ENCODE measurements at regions not wholly inside any gene's neighbourhood (a gene's known extent, or its start where the extent isn't known, plus 50 kb on each side); places are given as distances from the start of the nearest gene placed in this dataset.
A peak's percentile ranks its signal among the peaks of the same experiment; 100 is the strongest.

DNA sequence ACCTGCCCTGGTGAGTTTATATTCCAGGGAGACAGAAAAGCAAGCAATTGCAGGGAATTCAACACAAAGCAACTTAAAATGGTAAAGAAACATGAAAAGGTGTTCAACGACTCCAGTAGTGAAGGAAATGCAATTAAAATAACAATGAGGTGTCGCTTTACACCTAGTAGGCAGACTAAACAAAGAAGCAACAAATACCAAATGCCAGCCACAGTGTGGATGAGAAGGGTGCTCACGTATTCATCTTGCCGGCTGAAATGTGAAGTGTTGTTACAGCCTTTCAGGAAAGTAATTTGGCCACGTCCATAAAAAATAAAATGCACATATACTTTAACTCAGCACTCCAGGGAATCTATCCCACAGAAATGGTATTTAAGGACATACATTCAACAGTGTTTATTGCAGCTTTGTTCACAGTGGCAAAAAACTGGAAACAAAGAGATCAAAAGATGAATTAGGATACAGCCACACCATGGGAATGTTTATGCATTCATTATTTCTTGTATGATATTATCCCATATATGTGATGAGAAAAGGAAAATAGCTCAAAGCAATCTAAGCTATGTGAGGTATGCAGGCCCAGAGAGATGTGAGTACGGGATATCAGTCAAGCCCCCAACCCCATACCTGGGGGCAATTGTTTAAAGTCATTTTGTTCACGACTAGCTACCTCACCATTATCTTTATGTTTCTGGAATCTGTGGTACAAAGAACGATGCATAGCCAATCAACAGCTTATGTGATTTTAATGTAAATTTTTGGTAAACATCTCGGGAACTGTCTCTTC, 266.0 kb upstream of the SOX4 start:
- Histone ChIP-seq H3K4me3 (ENCODE audit: insufficient read depth, low read depth, low read length) (no peak overlapping the region), H3K79me2 (ENCODE audit: insufficient read depth, low read length) (no peaks in the 10 kb centered on the region), H3K9ac (ENCODE audit: low read length) (no peak overlapping the region), H3K36me3 (ENCODE audit: insufficient read depth, low read length) (no peaks in the 10 kb centered on the region), H3K9me3 (ENCODE audit: insufficient read depth, low read depth, low read length) (no peaks in the 10 kb centered on the region), H3K27me3 (ENCODE audit: insufficient read depth, low read length) (no peaks in the 10 kb centered on the region), H4K20me1 (ENCODE audit: insufficient read depth, low read length) (no peaks in the 10 kb centered on the region), H2AFZ (ENCODE audit: low read depth, low read length) (no peak overlapping the region), H3K4me1 (ENCODE audit: insufficient read depth, low read length) (no peaks in the 10 kb centered on the region), H3K4me2 (ENCODE audit: low read length) (no peak overlapping the region), H3K27ac (ENCODE audit: low read depth, low read length) (no peak overlapping the region)
- Mint-ChIP-seq H3K9me3 (ENCODE audit: unreplicated experiment) (no peaks in the 10 kb centered on the region), H3K27me3 (ENCODE audit: low read depth, unreplicated experiment) (no peaks in the 10 kb centered on the region), H3K4me1 (ENCODE audit: low read depth, unreplicated experiment) (no peaks in the 10 kb centered on the region), H3K27ac (ENCODE audit: unreplicated experiment) (no peak overlapping the region), H3K36me3 (ENCODE audit: low read depth, unreplicated experiment) (no peaks in the 10 kb centered on the region), H3K4me3 (ENCODE audit: unreplicated experiment) (no peak overlapping the region)
- DNase-seq (ENCODE audit: low read depth) (no peak), FAIRE-seq (no peak)
- TF ChIP-seq EZH2 (IDR thresholded peaks at IDR 0.05; ENCODE audit: insufficient read depth, low read length) = no peak
- TF ChIP-seq, protein P1, sequence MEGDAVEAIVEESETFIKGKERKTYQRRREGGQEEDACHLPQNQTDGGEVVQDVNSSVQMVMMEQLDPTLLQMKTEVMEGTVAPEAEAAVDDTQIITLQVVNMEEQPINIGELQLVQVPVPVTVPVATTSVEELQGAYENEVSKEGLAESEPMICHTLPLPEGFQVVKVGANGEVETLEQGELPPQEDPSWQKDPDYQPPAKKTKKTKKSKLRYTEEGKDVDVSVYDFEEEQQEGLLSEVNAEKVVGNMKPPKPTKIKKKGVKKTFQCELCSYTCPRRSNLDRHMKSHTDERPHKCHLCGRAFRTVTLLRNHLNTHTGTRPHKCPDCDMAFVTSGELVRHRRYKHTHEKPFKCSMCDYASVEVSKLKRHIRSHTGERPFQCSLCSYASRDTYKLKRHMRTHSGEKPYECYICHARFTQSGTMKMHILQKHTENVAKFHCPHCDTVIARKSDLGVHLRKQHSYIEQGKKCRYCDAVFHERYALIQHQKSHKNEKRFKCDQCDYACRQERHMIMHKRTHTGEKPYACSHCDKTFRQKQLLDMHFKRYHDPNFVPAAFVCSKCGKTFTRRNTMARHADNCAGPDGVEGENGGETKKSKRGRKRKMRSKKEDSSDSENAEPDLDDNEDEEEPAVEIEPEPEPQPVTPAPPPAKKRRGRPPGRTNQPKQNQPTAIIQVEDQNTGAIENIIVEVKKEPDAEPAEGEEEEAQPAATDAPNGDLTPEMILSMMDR (IDR thresholded peaks at IDR 0.05; ENCODE audit: insufficient read depth, low read depth, low read length) = no peak

DNA sequence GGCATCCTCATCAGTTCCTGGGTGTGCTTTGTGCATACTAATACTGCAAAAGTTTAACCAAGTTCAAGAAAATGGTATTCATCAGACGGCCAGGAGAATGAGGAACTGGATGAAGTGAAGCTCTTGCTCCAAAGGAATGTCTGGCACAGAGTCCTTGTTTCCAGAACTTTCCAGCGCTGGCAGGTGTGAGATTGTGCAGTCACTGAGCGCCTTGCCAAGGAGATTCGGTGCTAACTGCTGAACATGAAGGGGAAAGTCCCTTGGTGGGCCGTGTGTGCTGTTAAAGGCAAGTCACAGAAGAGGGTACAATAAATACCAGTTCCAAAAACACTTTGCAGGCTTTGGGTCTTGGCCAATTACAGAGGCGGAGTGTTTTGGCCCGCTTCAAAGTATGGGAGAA, 262.3 kb upstream of the SOX4 start:
- H3K36me3 Mint-ChIP-seq (ENCODE audit: low read depth, unreplicated experiment) = no peaks in the 10 kb centered on the region
- H3K27ac Mint-ChIP-seq (ENCODE audit: unreplicated experiment) = no peak overlapping the region
- no peaks in the 10 kb centered on the region for H4K20me1 ChIP-seq (ENCODE audit: insufficient read depth, low read length)
- H3K79me2 ChIP-seq (ENCODE audit: insufficient read depth, low read length) = no peaks in the 10 kb centered on the region
- no peaks in the 10 kb centered on the region for H3K9me3 ChIP-seq (ENCODE audit: insufficient read depth, low read depth, low read length)
- H3K36me3 ChIP-seq (ENCODE audit: insufficient read depth, low read length) = no peaks in the 10 kb centered on the region
- no peaks in the 10 kb centered on the region for H3K4me1 Mint-ChIP-seq (ENCODE audit: low read depth, unreplicated experiment)
- no peak overlapping the region for H3K4me2 ChIP-seq (ENCODE audit: low read length)
- no peak overlapping the region for H3K9ac ChIP-seq (ENCODE audit: low read length)
- H3K4me1 ChIP-seq (ENCODE audit: insufficient read depth, low read length) = no peaks in the 10 kb centered on the region
- H3K4me3 Mint-ChIP-seq (ENCODE audit: unreplicated experiment) = no peak overlapping the region
- H3K27me3 ChIP-seq (ENCODE audit: insufficient read depth, low read length) = no peaks in the 10 kb centered on the region
- no peak overlapping the region for H3K4me3 ChIP-seq (ENCODE audit: insufficient read depth, low read depth, low read length)
- FAIRE-seq (no peak), DNase-seq (ENCODE audit: low read depth) (peak; percentile 67)
- H3K27ac ChIP-seq (ENCODE audit: low read depth, low read length) = no peak overlapping the region
- H3K9me3 Mint-ChIP-seq (ENCODE audit: unreplicated experiment) = no peaks in the 10 kb centered on the region
- TF ChIP-seq, protein P1 (IDR thresholded peaks at IDR 0.05; ENCODE audit: insufficient read depth, low read depth, low read length) = no peak
- no peak for TF ChIP-seq EZH2 (IDR thresholded peaks at IDR 0.05; ENCODE audit: insufficient read depth, low read length)
- H3K27me3 Mint-ChIP-seq (ENCODE audit: low read depth, unreplicated experiment) = peaks cover 2% of the 10 kb centered on the region
- H2AFZ ChIP-seq (ENCODE audit: low read depth, low read length) = peak overlapping the region; percentile 28

DNA sequence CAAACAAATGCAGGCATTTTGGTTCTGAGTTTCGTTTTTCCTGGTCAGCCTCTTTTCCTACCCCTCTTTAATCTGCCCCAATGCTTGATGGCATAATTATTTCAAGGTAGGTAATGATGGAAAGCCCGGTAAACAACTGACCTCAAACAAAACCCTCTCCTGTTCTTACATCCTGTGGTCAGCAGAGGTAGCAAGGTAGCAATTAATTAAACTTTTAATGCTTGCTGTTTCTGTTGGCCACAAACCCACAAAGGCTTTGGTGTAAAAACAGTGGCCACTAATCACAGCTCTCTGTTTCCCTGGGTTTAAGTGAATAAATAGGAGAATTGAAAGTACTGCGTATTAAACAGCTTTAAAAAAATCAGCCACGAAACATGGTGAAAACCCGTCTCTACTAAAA, 261.5 kb upstream of the SOX4 start:
- Mint-ChIP-seq H3K4me3 (ENCODE audit: unreplicated experiment) (no peak overlapping the region), H3K9me3 (ENCODE audit: unreplicated experiment) (no peaks in the 10 kb centered on the region), H3K4me1 (ENCODE audit: low read depth, unreplicated experiment) (no peaks in the 10 kb centered on the region), H3K27me3 (ENCODE audit: low read depth, unreplicated experiment) (peaks cover 2% of the 10 kb centered on the region), H3K36me3 (ENCODE audit: low read depth, unreplicated experiment) (no peaks in the 10 kb centered on the region), H3K27ac (ENCODE audit: unreplicated experiment) (no peak overlapping the region)
- FAIRE-seq (no peak), DNase-seq (ENCODE audit: low read depth) (no peak)
- no peaks in the 10 kb centered on the region for H4K20me1 ChIP-seq (ENCODE audit: insufficient read depth, low read length)
- H3K27ac ChIP-seq (ENCODE audit: low read depth, low read length) = no peak overlapping the region
- no peak for TF ChIP-seq EZH2 (IDR thresholded peaks at IDR 0.05; ENCODE audit: insufficient read depth, low read length)
- TF ChIP-seq, protein P1 (IDR thresholded peaks at IDR 0.05; ENCODE audit: insufficient read depth, low read depth, low read length) = no peak
- H3K36me3 ChIP-seq (ENCODE audit: insufficient read depth, low read length) = no peaks in the 10 kb centered on the region
- H3K4me1 ChIP-seq (ENCODE audit: insufficient read depth, low read length) = no peaks in the 10 kb centered on the region
- no peak overlapping the region for H3K4me3 ChIP-seq (ENCODE audit: insufficient read depth, low read depth, low read length)
- no peak overlapping the region for H2AFZ ChIP-seq (ENCODE audit: low read depth, low read length)
- no peak overlapping the region for H3K4me2 ChIP-seq (ENCODE audit: low read length)
- H3K27me3 ChIP-seq (ENCODE audit: insufficient read depth, low read length) = no peaks in the 10 kb centered on the region
- H3K79me2 ChIP-seq (ENCODE audit: insufficient read depth, low read length) = no peaks in the 10 kb centered on the region
- H3K9ac ChIP-seq (ENCODE audit: low read length) = no peak overlapping the region
- H3K9me3 ChIP-seq (ENCODE audit: insufficient read depth, low read depth, low read length) = no peaks in the 10 kb centered on the region

Data from astrocyte (in vitro differentiated cells and primary cell).